K562 (cell line): ENCODE measurements at regions not wholly inside any gene's neighbourhood (a gene's known extent, or its start where the extent isn't known, plus 50 kb on each side); places are given as distances from the start of the nearest gene placed in this dataset.

Experiments
- ATAC-seq: fragments of 200-7000 bp; cut with Tn5 transposase; 3 replicates; pipeline ENCODE4 v1.9.1; 2020; ENCODE audit warnings: moderate library complexity
- BruUV-seq: library from RNA; stranded (reverse); fragments of 400-500 nt; replicated peaks from 2 replicates; lab custom pipeline; 2021; lab: Mats Ljungman, UMichigan
- CTCF ChIA-PET: fragments of 300-600 bp; formaldehyde crosslinking; extraction: SDS; loops from one replicate; lab custom pipeline; 2021; ENCODE audit warnings: low intra/inter-chr PET ratio; lab: Yijun Ruan, JAX
- POLR2A ChIA-PET: fragments of 300-600, 350-650 bp; sonication (Branson Sonifier 250); formaldehyde crosslinking; extraction: SDS; loops from one replicate; lab custom pipeline; 2021; ENCODE audit warnings: antibody characterized with exemption, inconsistent platforms; lab: Yijun Ruan, JAX
- DNase-seq, 4 experiments: peaks; one replicate each; pipeline versions ENCODE4 v3.0.0 to v3.0.0-alpha.2; 2011 to 2018; ENCODE audit warnings: low spot score in 3 of 4, mixed read lengths in 3 of 4; ENCODE audit errors: extremely low read depth in 1 of 4
- FAIRE-seq: peaks from 2 replicates; lab custom pipeline; 2011; peaks lifted over from hg19 to GRCh38; lab: Jason Lieb, UNC
- H2AFZ ChIP-seq: 2 replicates; pipeline ENCODE4 v1.6.0; 2011; ENCODE audit warnings: low read depth, low read length, control low read depth, inconsistent platforms
- H3K27ac ChIP-seq: fragments of 200-600 bp; 3 replicates; pipeline ENCODE4 v1.8.0; 2011; ENCODE audit warnings: low read depth, mild to moderate bottlenecking, control low read depth, inconsistent platforms, low read length, moderate library complexity, mixed read lengths; ENCODE audit errors: extremely low read depth
- H3K27me3 ChIP-seq, 2 experiments: fragments of 300-600 bp in 1 of 2; 2 replicates in 1 of 2; 3 replicates in 1 of 2; pipeline versions ENCODE4 v1.6.0 to v1.8.0; 2011; ENCODE audit warnings: inconsistent platforms in 2 of 2, low read length in 2 of 2, mild to moderate bottlenecking in 1 of 2, mixed read lengths in 1 of 2, moderate library complexity in 1 of 2; ENCODE audit not compliant: control insufficient read depth in 2 of 2, insufficient read depth in 2 of 2
- H3K36me3 ChIP-seq: fragments of 300-600 bp; 3 replicates; pipeline ENCODE4 v1.8.0; 2011; ENCODE audit warnings: mild to moderate bottlenecking, low read length, inconsistent platforms; ENCODE audit not compliant: control insufficient read depth, insufficient read depth
- H3K4me1 ChIP-seq, 2 experiments: fragments of 200-600 bp in 1 of 2; replicated peaks in 1 of 2; 2 replicates in 1 of 2; 3 replicates in 1 of 2; pipeline versions ENCODE4 v1.5.1 to v1.8.0; 2011; ENCODE audit warnings: inconsistent platforms in 2 of 2, low read length in 2 of 2, mild to moderate bottlenecking in 1 of 2, mixed read lengths in 1 of 2, moderate library complexity in 1 of 2; ENCODE audit not compliant: control insufficient read depth in 2 of 2, insufficient read depth in 2 of 2
- H3K4me2 ChIP-seq: 2 replicates; pipeline ENCODE4 v1.6.1; 2011; ENCODE audit warnings: low read length, control low read depth, inconsistent platforms, mixed read lengths; ENCODE audit not compliant: insufficient read depth
- H3K4me3 ChIP-seq: fragments of 200-600 bp; sonication (generic), shearing (Covaris generic); 2 replicates; pipeline ENCODE4 v1.5.1; 2016; ENCODE audit warnings: control low read depth, inconsistent platforms
- H3K79me2 ChIP-seq: fragments of 200-600 bp; 3 replicates; pipeline ENCODE4 v1.8.0; 2011; ENCODE audit warnings: low read length, inconsistent platforms; ENCODE audit not compliant: control insufficient read depth, insufficient read depth
- H3K9ac ChIP-seq, 2 experiments: 2 replicates each; pipeline versions ENCODE4 v1.6.0 to v1.6.1; 2011; ENCODE audit warnings: low read depth in 2 of 2, low read length in 2 of 2, control low read depth in 1 of 2, inconsistent platforms in 1 of 2, mild to moderate bottlenecking in 1 of 2, mixed read lengths in 1 of 2; ENCODE audit not compliant: insufficient read depth in 1 of 2
- H3K9me1 ChIP-seq: one replicate; pipeline ENCODE4 v1.6.0; 2011; ENCODE audit warnings: inconsistent platforms, mild to moderate bottlenecking, low read length, moderate library complexity; ENCODE audit not compliant: control insufficient read depth, insufficient read depth
- H3K9me3 ChIP-seq: replicated peaks from 2 replicates; pipeline ENCODE4 v1.5.1; 2011; ENCODE audit warnings: low read depth, low read length, inconsistent platforms; ENCODE audit not compliant: control insufficient read depth, insufficient read depth
- H4K20me1 ChIP-seq: replicated peaks from 2 replicates; pipeline ENCODE4 v1.6.1; 2011; ENCODE audit warnings: low read length, inconsistent platforms, mixed read lengths; ENCODE audit not compliant: control insufficient read depth, insufficient read depth
- CBFA2T3 ChIP-seq: fragments of 450-650 bp; IDR thresholded peaks from 2 replicates; pipeline ENCODE4 v1.6.1; 2017
- KAT7 ChIP-seq: sonication (generic); formaldehyde crosslinking; IDR thresholded peaks from 2 replicates; pipeline ENCODE4 v1.8.0; 2022; ENCODE audit warnings: missing genetic modification reagents, mild to moderate bottlenecking, borderline replicate concordance
- MBD2 ChIP-seq: sonication (generic); IDR thresholded peaks from 2 replicates; pipeline ENCODE4 v1.6.1; 2016; ENCODE audit warnings: low read depth, borderline replicate concordance
- NR4A1 ChIP-seq, 2 experiments: fragments of 250-450 bp in 1 of 2; fragments of 450-650 bp in 1 of 2; sonication (Bioruptor Pico) in 1 of 2; IDR thresholded peaks; 2 replicates each; pipeline versions ENCODE4 v1.4.0 to v1.6.1; 2016 to 2020; ENCODE audit warnings: mild to moderate bottlenecking in 2 of 2, missing compliant biosample characterization in 1 of 2, missing genetic modification characterization in 1 of 2, moderate library complexity in 1 of 2
- RREB1 ChIP-seq: fragments of 250-450 bp; sonication (Bioruptor Pico); IDR thresholded peaks from 2 replicates; pipeline ENCODE4 v1.4.0; 2020
- SIRT6 ChIP-seq: IDR thresholded peaks from one replicate; pipeline ENCODE4 v1.6.1; 2012; ENCODE audit warnings: low read depth, mild to moderate bottlenecking, control low read depth, inconsistent platforms, low read length, moderate library complexity
- ZNF274 ChIP-seq: IDR thresholded peaks from 2 replicates; pipeline ENCODE4 v1.6.1; 2011; ENCODE audit warnings: low read depth, mild to moderate bottlenecking, low read length, moderate library complexity, borderline replicate concordance
- WGBS: fragments of 100-300 bp; shearing (Covaris generic); methylation state at CpG from one replicate; pipeline ENCODE4 v1.1.6; 2016; ENCODE audit warnings: low coverage, mixed read lengths; ENCODE audit not compliant: insufficient coverage; ENCODE audit errors: missing lambda C conversion rate; 5-methylcytosine and 5-hydroxymethylcytosine counted together
- in situ Hi-C: fragments of 300-500 bp; cut with MboI; formaldehyde crosslinking; loops from 4 replicates; pipeline ENCODE4 v1.15.0; 2018; ENCODE audit warnings: inconsistent platforms, mixed read lengths
- intact Hi-C: fragments of 100-400 bp; cut with micrococcal nuclease; formaldehyde crosslinking; loops from 2 replicates; pipeline ENCODE4 v1.14.2; 2022

GRCh38 chr15:77839970-77840905 is 207.5 kb upstream of the LINGO1 start:
- ChIA-PET POLR2A (interaction anchor here (1.7 kb wide), 1 partner anchor 12 kb away, joined by 6 read pairs; no protein-coding TSS in a partner anchor), CTCF (no interaction called here)
- H3K27ac ChIP-seq = no peak overlapping the region
- in situ Hi-C loops = no loop called here
- no peak overlapping the region for H3K4me3 ChIP-seq
- no peaks in the 10 kb centered on the region for H3K9me1 ChIP-seq
- intact Hi-C loops = no loop called here
- ATAC-seq = no peak
- H4K20me1 ChIP-seq = peaks cover 14% of the 10 kb centered on the region
- no peak overlapping the region for H3K4me2 ChIP-seq
- peaks cover 34 to 71% of the 10 kb centered on the region in 2 experiments for H3K27me3 ChIP-seq
- FAIRE-seq = no peak
- no peaks in the 10 kb centered on the region for H3K4me1 ChIP-seq
- H3K9ac ChIP-seq = no peak overlapping the region
- no peaks in the 10 kb centered on the region for H3K9me3 ChIP-seq
- WGBS = 0% methylated on average over 11 of the region's 11 CpGs
- no peak for DNase-seq
- no peaks in the 10 kb centered on the region for H3K79me2 ChIP-seq
- no peak overlapping the region for H2AFZ ChIP-seq
- BruUV-seq = no TSS peak
- no peaks in the 10 kb centered on the region for H3K36me3 ChIP-seq
- TF ChIP-seq MBD2 (no peak), CBFA2T3 (no peak), SIRT6 (no peak), NR4A1 (CRISPR knock-in tag; IDR thresholded peaks at IDR 0.05) (no peak), NR4A1 (tag; IDR thresholded peaks at IDR 0.05) (no peak), ZNF274 (no peak), RREB1 (no peak), KAT7 (CRISPR knock-in tag) (no peak)
- TF ChIP-seq, all 486 proteins: peak for 0
